GM18520 (cell line): ENCODE measurements at regions not wholly inside any gene's neighbourhood (a gene's known extent, or its start where the extent isn't known, plus 50 kb on each side); places are given as distances from the start of the nearest gene placed in this dataset.

Experiments
- ATAC-seq: cut with Tn5 transposase; IDR thresholded peaks from one replicate; pipeline ENCODE4 v1.9.1; 2021; ENCODE audit not compliant: unreplicated experiment

DNA sequence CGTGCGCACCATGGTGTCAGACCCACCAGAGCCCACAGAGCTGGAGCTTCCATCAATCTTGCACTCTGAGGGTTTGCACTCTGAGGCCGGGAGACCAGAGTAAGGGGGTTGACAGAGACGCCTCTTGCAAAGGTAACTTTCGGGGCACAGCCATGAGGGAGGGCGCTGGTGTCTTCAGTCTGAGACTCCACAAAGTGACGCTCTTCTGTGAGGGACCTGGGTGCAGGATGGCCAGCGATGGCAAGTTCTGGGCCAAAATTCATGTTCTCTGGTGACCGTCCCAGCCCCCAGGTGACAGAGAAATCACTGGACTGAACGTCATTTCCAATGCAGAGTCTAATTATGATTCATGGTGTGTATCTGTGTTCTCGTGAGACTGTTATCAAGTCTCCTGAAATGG, 1395.2 kb downstream of the TBC1D22A start:
- ATAC-seq: no peak

DNA sequence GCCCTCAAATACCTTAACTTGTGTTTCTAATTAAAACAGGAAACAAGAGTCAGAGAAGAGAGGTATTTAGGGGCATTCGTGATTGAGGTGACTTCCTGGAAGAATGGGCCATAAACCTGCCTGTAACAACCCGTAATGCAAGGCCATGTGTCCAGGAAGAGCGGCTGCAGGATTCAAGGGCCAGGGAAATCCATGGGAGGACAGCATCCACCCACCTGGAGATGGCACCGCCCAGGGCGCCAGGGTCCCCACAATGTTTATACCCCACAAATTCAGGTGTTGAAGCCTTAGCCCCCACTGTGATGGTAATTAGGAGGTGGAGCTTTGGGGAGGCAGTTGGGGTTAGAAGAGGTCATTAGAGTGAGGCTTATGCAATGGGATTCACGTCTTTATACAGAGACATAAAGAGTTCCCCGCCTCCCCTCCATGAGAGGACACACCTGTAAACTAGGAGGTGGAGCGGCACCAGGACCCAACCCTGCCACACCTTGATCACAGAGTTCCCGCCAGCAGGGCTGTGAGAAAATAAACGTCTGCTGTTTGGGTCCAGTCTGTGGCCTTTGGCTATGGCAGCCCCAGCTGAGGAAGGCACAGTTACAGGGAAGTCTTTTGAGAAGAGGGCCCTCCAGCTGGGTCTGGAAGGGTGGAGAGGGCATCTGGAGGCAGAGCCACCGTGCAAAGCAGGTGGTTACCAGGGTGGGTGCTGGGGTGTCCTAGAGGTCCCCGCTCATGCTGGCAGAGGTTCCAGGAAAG, 1394.3 kb downstream of the TBC1D22A start:
- ATAC-seq: no peak

DNA sequence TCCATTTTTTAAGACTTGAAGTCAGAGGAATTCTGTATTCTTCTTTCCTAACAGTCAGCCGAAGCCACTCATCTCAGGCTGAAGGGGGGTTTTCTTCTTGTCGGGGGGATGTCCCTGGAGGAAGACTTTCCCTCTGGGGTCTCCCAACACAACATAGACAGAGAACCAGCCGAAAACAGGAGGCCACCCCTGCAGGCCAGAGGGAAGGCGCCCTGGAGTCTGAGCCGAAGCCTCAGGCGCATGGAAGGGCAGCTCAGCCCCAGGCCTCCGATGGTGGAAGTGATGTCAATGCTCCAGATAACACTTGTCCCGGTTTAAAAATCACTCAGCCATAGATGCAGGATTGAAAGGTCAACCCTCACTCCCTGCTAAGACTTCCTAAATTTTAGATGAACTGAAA, 1393.0 kb downstream of the TBC1D22A start:
- no peak for ATAC-seq

DNA sequence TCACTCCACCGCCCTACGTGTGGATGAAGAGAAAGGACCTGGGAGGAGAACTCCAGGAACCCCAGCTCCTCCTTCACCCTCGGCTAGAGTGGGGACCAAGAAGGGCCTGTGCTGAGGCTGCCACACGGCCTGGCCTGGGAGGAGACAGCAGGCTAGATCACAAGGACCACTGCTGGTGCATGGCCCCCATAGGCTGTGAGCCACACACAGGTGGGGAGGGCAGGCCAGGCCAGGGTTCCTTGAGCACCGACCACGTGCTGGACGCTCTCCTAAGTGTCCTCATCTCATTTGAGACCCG, 1392.4 kb downstream of the TBC1D22A start:
- ATAC-seq: no peak

DNA sequence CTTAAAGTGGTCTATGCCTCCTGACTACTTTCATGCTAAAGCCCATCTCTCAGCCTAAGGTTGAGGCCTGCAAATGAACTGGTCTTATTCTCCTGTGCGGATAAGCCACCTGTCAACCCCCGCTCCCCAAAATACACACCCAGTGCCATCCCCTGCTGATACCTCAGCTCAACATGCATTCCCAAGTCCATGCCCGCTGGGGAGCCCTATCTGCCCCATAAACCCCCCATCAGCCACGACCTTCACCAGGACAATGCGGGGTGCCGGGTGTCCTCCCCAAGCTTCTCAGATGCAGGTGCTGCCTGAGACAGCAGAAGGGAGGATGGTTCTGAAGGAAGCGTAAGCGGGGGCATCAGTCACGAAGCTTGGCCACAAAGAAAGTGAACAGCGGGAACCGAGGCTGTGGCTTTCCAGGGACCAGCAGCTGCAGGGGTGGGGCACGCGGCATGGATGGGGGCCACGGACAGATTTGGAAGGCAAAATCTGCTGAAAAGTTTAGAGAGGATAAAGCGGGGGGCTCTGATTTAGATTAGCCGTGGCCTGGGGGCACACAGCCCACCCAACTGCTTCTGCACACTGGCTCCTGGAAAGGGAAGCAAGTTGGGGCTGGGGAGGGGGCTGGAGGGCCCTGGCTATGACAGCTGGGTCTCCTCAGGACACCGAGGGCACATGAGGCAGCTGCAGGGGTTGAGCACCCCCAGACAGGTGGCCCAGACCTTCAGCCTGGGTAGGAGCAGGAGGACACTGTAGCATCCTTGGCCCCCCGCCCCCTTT, 1391.9 kb downstream of the TBC1D22A start:
- no peak for ATAC-seq

DNA sequence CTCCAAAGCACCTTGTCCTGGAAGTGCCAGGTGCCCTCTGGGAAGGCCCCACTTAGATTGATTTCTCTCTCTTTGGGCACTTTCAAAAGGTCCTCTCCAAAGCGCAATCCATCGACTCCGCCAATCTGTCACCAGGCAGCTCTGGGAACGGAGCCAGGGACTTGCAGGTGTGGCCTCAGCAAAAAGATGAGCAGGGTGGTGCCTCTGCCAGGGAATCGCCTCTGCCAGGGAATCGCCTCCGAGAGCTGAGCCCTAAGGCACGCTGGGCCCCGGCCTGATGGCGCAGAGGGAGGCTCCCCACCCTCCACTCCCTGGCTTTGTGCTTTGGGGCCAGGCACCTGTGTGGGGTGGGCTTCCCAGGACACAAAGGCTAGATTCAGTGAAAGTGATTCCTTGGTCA, 1391.3 kb downstream of the TBC1D22A start:
- ATAC-seq: no peak

DNA sequence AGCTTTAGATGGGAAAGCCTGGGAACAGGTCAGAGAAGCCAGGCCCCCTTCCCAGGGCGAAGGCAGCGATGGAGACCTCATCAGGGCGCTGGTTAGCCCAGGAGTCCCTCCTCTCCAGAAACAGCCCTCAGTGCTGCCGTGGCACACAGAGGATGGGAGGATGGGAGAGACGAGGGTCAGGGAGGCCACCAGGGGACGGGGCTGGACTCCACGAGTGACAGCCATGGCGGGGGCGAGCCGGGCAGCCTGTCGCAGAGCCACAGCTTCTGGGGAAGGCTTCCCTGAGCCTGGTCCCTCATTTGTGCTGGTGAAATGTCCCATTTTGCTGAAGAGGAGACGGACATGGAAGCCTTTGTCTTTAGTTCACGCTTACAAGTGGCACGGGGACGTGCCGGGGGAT, 1390.5 kb downstream of the TBC1D22A start:
- ATAC-seq: no peak

DNA sequence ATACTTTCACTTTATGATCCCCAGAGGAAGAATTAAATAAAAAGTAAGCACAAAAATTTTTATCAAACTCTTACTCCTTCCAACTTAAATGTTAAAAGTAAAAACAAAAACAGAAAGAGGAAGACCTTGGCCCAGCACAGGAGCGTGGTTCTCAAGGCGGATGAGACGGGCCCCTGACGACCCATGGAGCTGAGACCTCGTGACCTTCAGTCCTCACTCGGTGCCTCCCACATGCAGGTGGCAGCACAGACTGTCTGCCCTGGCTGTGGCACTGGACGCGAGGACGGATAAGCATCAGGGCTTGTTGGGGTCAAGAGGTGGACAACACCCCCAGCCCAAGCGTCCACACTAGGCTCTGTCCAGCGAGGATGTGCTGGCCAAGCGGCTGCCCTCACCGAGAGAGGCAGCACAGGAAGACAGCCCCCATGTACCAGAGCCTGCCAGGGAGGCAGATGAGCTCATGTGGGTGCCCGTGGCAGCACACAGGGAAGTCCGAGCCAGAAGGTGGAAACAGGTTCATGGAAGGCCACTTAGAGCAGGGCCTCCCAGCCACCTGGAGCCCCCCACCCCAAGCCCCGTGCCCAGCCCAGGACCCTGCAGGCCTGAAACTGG, 1389.8 kb downstream of the TBC1D22A start:
- ATAC-seq: no peak

DNA sequence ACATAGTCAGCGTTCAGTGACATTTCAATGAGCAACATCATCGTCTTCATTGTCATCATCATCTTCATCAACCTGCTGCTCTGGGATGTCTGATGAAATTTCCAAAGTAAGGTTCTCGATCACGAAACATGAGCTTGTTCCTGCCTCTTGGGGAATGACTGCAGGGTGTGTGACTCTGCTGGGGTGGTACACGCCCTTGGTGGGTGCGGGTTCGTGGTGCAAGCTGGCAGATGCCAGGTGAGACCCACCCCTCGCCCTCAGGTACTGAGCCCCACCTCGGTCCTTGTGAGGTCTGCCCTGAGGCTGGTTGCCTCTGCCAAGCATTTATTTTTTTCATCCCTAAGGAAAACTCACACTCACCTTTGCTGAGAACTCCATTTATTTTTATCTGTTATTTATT, 1389.2 kb downstream of the TBC1D22A start:
- no peak for ATAC-seq

DNA sequence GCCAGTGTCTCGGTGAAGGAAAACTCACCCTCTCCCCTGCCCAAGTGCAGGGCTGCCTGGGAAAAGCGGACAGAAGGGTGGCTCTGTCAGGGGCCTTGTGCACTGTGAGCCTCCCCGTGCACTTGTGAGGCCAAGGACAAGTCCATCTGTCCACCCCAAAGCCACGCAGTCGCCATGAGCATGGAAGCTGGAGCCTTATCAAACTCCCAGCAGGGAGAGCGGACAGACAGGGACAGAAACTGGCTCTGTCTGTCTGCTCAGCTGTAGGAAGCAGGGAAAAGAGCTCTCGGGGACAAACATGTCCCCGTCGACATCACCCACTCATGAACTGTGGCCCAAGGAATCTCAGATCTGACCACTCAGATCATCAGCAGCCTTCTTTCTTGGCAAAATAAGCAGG, 1385.4 kb downstream of the TBC1D22A start:
- ATAC-seq: no peak

DNA sequence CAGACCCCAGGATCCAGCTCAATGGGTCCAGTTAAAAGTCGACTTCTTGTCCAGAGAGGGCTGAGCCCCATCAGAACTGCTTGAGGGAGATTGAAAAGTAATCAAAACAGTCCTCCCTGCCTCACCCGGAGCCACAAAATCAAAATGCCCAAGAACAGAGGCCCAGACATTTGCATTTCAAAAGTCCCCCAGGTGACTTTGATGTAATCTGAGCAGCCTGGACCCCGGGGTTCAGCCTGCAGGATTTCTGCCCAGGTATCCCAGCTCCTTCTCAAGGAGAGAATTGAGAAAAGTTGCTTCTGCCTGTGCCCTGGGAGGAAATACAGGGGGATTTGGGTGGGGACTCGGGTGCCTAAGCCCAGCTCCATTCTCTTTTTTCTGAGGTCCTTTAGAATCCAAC, 1385.0 kb downstream of the TBC1D22A start:
- no peak for ATAC-seq

DNA sequence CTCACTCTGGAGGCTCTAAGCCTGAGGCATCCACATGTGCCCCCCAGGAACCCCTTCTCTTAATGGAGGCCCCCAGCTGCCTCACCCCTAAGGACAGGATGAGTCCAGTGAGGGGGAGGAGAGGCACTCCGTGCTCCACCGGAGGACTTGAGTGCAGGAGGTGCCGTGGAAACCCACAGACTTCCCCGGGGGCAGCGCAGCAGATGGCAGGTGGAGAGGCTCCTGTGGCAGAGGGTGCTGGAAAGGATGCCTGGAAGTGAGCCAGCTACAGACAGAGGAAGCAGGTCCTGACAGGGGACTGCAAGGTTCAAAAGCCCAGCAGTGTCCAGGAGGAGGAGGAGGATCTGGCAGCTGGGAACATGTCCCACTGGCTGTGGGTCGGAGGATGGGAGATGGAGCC, 1384.0 kb downstream of the TBC1D22A start:
- ATAC-seq: no peak

DNA sequence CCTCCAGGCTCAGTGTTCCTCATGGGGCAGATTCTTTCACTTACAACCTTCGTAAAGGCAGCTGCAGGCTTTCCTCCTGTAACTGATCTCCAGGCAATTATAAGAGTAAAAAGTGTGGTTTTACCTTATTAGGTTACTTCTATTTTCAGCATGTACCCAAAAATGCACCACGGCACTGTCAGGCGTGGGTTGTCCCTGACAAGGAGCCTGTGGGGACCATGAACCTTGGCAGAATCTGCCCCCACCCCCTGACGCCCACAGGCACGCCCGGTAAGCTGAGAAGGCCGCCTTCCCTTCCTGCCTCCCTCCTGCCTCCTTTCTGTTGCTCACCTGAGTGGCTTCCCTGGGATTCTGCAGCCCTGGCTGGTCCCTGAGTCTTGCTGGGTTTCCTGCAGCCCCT, 1383.3 kb downstream of the TBC1D22A start:
- no peak for ATAC-seq

DNA sequence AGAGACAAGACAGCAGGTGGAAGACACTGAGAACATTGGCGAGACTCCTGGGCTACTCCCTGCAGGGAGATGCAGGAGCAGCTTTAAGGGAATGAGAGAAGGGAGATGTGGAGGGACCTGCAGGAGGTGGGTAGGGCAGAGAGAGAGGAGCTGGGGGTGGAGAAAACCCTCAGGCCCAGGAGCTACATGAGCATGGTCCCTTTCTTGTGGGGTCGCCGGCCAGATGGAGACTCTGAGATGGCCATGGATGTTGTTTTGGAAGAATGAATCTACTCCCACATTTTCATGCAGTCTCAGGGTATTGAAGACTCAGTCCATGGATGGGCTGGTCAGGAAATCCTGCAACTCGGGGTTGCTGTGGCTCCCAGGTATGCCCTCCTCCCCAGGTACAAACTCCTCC, 1381.9 kb downstream of the TBC1D22A start:
- ATAC-seq: no peak

DNA sequence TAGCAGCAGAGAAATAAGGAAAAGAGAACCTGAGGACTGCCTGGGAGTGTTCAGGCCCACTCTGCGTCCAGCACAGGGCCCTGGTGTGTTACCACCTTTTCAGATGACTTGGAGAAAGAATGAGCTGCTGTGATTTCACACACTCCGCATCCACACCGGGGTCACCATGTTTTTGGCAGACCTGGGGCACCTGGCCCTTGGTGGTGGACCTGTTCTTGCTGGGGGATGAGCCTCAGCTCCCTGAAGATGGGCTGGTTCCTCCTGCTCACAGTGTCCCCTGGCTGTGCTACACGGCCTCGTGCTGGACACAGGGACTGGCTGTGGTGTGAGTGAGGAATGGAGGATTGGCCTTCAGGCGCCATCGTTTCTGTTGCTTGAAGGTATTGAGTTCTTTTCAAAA, 1381.4 kb downstream of the TBC1D22A start:
- ATAC-seq: no peak

DNA sequence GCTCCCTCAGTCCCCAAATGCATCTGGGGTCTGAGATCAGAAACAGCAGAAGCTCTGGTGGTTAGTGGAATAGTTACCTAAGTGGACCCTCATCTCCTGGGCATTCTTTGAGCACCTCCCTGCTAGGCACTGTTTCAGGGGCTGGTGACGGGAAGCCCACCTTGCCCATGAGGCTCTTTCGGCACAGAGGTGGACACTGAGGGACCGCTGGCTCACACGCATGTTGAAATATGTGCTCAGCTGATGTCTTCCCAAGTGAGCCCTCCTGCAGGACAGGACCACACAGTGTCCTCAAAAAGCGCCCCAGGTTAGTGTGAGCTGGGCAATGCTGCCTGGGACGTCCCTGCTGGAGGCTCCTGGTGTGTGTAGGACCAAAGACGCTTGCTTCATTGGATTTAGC, 1379.9 kb downstream of the TBC1D22A start:
- no peak for ATAC-seq

DNA sequence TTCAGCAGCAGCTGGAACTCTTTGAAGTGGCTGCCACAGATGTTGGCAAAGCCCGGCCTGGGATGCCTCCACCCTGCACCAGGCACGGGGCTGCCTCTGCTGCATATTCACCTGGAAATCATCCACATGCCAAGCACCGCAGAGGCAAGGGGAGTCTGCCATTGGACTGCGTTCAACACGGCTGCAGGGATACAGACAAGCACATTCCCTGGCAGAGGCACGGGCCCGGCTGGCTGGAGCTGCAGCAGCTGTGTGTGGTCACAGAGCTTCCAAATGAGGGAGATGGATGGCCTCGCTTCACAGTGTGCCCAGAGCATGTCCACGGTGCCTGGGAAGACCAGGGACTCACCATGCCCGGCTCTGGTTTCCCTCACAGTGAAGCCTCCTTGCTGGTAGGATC, 1378.9 kb downstream of the TBC1D22A start:
- no peak for ATAC-seq

DNA sequence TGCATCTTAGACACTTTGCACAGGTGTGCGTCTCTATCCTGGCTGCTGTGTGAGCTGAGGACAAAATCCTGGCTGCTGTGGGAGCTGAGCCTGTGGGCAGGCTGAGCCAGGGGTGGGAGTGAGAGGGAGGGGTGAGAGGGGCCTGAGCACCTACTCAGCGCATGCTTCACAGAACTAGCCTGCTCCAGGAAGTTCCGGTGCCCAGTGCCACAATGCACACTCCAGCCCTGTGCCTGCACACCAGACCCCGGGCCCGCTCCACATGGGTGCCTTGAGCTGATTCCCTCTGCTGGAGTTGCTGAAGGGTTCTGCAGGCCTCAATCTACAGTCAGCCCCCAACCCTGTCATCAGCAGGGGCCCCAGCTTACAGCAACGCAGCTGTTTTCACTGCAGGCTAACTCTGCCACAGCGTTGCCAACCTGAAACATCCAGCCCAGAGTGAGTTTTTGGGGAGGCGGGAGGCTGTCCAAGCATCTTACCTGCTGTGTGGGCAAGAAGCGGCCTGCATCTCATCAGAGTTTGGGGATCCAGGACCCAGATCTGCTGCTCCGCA, 1377.9 kb downstream of the TBC1D22A start:
- no peak for ATAC-seq

DNA sequence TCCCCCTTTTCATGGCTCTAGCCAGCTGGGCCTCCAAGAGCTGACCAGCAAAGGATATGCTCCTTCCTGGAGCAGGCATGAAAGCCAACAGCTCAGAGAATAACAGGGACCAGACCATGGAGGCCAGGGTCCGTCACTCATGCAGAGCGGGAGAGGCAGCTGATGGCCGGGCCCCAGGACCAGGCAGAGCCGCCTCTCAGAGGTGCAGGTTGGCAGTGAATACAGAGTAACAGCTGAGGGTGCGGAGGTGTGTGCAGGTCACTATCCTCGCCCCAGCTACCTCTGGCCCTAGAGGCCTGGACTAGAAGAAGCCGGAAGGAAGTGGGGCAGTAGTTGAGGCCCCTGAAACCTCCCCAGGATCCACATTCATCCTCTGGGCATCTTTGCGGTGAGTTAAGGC, 1377.3 kb downstream of the TBC1D22A start:
- no peak for ATAC-seq

DNA sequence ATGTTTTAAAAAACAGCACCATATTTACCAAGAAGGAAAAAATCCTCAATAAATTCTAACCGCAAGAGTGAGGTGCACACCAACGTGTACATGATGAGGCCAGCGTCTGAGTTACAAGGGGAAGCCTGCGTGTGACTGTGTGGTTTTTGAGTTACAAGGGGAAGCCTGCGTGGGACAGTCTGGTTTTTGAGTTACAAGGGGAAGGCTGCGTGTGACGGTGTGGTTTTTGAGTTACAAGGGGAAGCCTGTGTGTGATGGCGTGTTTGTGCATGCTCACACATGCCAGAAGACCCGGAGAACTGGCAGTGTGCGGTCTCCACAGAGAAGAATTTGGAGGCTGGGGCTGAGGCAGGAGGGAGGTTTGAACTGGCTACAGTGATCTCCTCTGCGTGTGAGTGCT, 1376.4 kb downstream of the TBC1D22A start:
- ATAC-seq: no peak

DNA sequence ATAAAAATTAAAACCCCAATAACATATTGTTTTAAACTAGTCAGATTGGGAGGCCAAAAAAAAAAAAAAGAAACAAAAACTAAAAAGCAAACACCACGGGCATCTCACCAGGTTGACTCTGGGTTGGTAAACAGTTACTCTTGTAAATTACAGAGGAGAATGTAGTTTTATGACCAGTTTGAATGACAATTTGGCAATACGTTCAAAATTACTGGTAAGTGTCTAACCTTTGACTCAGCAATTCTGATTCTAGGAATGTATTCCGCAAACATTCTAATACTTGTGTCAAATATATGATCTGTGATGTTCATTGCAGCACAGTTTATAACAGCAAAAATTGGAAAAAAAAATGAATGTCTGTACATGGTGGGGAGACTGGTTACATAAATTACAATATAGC, 1376.0 kb downstream of the TBC1D22A start:
- no peak for ATAC-seq

DNA sequence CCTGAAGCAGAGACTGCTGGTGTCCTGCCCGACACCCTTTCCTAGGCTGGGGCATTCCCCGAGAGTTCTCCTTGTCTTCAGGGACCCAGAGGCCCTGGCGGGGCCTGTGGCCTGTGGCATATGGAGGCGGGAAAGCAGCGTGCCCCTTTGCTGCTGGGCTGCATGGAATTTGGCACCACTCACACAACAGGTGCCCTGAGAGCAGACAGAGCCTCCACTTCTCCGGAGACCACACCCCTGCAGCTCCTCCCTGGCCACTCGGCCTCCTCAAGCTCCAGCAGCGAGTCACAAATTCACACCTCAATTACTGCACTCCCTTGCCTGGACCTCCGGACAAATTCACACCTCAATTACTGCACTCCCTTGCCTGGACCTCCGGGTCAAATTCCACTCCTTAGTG, 1375.2 kb downstream of the TBC1D22A start:
- ATAC-seq: no peak
